CD4-positive, alpha-beta T cell treated with Interleukin-15 for 4 hours (primary cell): ENCODE measurements at regions not wholly inside any gene's neighbourhood (a gene's known extent, or its start where the extent isn't known, plus 50 kb on each side); places are given as distances from the start of the nearest gene placed in this dataset.
"Not testable (repeated sequence)": the region's sequence is repeated elsewhere in the genome, so short reads cannot be mapped to it uniquely, and the experiment has no call there.

Experiments used
- DNase-seq: peaks from one replicate; pipeline ENCODE4 v3.0.0-alpha.2; 2020; ENCODE audit warnings: low spot score

DNA sequence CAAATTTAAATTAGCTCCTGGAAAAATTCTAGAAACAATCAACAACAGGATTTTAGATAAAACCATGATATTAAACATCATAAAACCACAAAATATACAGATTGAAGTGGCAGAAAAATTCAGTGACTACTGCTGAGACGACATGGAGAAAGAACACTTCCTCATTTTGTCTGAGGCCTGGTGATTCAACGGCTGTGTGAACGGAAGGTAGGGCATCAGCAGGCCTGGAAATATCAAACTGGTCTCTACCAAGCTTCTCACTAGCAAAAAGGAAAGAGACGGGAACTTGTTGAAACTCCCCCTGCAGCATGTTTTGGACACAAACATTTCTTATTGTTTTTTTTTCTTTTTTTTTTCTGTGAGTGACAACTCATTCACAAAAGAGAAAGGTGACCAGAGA, 58.0 kb upstream of the AHI1 start:
- no peak for DNase-seq

DNA sequence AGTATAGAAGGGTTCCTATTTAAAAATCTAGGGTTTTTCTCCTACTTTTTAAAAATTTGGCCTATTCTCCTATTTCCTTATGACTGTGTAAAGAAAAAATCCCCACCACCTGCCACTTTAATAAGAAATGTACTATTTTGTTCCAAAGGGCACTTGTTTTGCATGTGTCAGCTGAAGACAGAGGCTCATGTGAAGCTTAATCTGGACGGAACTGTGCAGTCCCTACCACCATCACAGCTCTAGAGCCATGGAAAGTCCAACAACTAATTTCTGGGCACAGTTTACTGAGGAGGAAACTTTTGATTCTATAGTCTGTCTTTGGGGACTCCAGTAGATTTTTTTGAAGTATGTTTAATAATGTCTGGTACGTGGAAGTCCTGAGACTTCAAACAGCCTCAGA, 60.0 kb upstream of the AHI1 start:
- DNase-seq = no peak

- not testable (repeated sequence) for DNase-seq
These were observed 68.1 kb upstream of the AHI1 start for GRCh38 chr6:135565605-135566004.

DNA sequence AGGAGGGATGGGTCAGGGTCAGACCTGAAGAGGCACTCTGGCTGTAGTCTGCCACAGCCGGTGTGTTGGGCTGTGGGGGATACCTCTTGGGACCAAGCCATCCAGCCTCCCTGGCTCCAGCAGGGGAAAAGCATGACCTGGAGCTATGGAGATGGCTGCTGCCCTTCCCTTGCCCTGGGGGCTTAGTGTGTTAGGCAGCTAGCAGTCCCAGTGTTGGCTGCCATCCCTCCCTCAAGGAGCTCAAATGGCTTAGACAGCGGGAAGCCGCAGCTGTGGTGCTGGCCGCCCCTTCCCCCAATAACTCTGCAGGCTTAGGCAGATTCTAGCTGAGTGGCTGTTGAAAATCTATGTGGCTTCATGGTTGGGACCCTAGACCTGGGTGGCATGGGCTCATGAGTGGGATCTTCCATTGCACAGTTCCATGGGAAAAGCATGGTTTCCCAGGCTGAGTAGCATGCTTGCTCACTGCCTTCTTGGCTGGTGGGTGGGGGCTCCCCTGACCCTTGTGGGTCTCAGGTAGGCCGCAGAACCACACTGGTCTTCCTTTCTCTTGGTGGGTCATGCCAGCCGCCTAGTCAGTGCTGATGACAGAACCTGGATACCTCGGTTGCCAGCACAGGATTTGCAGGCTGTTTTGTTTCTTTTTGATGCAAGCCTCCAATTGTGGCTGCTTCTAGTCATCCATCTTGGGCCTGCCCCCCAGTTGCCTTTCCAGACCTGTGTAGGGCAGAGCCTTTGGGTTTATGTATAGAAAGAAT, 69.0 kb upstream of the AHI1 start:
- no peak for DNase-seq

DNA sequence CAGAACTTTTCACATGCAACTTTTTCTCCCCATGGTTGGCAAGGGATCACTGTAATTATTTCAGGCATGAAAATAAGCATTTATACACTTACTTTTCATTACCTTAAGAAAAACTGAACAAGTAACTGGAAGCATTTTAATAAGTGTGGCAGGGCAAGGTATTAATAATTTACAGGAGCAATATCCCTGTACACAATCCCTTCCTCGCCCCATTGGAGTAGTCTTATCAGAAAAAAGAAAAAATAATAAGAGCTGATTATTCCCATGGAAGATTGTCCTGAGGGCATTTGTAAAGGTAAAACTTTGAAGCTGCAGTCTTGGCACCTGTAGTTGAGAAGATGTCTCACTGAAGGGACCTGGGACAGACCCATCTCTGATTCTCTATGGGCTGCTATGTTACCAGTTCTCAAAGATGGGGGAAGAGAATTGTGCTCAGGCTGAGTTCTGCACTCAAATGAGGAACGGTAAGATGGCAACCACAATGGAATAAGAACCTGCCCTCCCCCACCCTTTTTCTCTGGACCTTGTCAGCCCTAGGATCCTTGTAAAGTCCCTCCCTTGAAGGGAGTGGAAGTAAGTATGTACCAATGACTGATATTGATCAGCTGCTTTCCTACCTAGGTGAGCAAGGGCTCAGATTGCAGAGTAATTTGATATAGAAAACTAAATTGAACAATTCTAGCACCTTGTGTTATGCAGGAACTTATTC, 70.0 kb upstream of the AHI1 start:
- DNase-seq = no peak

DNA sequence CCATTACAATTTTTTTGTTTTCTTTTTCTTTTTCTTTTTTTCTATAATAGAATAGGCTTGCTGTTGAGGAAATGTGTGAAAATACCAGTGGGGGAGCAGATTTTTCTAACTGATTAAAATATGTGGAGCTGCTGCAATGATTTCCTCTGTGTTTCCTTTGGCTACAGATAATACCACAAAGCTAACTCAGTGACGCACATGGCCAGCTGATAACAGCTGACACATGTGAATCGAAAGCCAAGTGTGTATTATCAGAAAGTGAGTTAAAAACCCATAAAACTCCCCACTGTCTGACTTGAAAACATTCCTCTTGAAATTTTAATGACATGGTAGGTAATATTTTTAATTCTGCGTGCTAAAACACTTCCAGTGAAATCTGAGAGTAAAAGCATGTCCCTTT, 70.8 kb upstream of the AHI1 start:
- DNase-seq = no peak

- no peak for DNase-seq
These were observed 74.5 kb upstream of the AHI1 start for GRCh38 chr6:135572051-135572450.

- no peak for DNase-seq
These were observed 78.1 kb upstream of the AHI1 start for GRCh38 chr6:135575629-135576028.

- no peak for DNase-seq
These were observed 78.5 kb upstream of the AHI1 start for GRCh38 chr6:135576055-135576454.

DNA sequence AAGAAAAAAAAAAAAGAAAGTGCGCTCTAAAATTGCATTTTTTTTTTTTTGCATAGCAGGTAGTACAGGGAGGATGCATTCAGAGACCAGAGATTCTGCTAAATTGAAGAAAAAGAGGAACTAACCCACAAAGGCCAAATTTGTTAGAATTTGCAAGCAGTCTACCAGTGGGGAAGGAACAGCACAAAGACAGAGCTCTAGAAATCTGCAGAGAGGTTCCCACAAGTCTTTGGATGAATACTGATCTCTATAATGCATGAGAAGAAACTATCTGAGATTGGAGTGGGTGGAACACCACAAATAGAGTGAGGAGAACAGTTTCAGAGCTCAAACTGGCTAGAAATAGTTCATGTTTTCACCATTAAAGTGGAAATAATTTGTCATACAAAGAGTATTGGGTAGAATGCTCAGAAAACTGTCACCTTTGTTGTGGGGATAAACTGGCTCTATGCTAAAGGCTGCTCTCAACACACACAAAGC, 79.6 kb upstream of the AHI1 start:
- no peak for DNase-seq

DNA sequence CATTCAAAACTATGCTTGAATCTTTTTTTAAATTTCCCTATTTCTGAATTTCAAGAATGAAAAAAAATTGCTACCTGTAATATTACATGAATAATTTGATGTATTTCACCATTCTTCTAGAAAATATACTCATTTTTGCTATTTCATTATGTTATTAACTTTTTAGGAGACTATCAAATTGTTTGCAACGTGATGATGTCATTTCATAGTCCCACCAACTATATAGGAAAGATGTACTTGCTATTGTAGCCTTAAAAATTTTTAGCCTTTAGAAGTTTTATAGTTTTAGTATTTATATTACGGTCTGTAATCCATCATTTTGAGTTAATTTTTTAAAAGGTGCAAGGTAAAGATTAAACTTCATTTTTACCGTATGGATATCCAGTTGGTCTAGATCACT, 81.4 kb upstream of the AHI1 start:
- no peak for DNase-seq

DNA sequence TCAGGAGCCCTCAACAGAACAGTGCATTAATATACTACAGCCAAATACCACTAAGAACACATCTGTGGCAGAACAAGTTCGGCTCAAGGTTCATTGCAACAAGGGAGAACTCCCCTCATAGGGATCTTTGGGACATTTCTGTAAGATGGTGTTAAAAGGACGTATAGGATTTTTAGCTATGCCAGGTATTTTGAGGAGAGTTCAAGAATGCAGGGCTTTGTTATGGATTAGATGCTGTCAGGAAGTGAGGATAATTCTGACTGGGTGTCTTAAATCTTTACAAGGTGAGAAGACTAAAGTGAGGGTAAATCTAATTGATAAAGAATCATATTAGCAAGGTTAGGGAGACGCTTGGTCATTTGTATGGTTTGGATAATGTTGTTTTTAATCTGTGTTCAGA, 83.7 kb upstream of the AHI1 start:
- DNase-seq = no peak

DNA sequence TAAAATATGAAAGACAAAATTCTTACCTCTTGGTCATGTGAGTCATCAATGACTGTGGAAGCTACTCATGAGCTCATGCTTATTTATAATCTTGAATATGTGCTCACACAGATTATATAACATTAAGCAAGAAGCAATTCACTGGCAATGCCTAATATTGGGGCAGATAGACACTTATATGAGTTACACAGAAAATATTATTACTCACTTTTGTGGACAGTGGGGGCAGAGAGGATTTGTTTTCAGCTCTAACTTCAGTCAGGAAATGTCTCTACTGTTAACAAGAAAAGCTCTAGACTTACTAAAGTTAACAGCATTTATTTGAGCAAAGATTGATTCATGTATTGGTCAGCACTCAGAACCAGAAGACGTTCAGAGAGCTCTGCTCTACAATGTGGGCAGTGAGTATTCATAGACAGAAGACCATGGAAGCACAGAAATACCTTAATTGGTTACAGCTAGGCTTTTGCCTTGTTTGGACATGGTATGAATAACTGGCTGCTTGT, 85.8 kb upstream of the AHI1 start:
- DNase-seq = no peak

- no peak for DNase-seq
These were observed 88.8 kb upstream of the AHI1 start for GRCh38 chr6:135586388-135586787.

DNA sequence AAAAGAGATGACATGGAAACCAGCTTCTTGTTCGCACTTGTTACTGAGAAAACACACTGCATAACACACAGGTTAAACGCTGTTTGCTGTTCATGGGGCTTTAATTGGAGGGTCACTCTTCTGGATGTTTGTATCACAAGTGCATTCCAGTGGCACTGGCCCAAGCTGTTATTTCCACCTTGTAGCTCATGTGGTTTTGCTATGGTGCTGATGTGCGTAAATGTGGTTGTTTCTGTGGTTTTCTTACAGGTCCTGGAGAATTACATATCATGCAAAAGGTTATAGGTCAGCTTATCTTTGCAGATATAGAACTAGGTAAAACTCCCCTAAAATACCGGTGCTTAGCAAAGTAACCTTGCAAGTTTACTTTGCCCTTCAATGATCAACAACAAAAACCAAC, 89.3 kb upstream of the AHI1 start:
- DNase-seq = no peak

DNA sequence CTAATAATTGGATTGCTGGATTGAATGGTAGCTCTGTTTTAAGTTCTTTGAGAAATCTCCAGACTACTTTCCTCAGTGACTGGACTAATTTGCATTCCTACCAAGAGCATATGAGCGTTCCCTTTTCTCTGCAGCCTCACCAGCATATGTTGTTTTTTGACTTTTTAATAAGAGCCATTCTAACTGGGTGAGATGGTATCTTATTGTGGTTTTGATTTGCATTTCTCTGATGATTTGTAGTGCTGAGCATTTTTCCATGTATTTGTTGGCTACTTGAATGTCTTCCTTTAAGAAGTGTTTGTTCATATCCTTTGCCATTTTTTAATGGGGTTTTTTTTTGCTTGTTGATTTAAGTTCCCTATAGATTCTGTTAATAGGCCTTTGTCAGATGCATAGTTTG, 94.7 kb upstream of the AHI1 start:
- DNase-seq = no peak

- DNase-seq = no peak
These were observed 96.5 kb upstream of the AHI1 start for GRCh38 chr6:135594000-135594399.

- no peak for DNase-seq
These were observed 102.7 kb upstream of the AHI1 start for GRCh38 chr6:135600086-135600702.

DNA sequence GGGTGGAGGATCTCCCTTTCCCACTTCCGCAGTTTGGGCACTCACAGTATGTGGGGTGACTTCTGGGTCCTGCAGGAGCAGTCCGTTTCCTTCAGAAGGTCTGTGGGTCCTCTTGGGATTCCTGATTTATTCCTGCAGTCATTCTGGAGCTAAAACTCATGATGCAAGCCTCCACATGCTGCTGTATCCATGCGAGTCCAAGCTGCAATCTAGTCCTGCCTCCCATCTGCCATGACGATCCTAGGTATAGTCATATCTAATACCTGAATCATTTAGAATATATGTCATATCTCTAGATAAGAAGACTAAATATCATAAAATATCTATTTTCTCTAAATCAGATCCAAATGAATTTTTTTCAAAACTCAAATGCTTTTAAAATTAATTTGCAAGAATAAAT, 103.4 kb upstream of the AHI1 start:
- no peak for DNase-seq

DNA sequence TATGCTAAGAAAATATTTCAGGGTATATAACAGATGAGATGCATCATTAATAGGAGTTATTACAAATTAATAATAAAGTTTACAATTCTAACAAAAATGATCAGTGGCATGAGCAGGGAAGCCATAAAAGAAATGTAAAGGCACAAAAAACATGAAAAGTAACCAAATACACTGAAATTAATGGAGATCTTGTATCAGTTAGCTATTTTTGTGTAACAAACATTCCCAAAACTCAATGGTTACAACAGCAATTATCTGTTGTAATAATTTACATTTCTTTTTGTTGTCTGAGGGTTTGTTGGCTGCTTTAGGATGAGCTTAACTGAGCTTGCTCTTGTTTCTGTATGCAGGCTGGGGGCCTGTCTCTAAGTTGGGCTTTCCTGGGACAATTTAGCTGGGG, 104.3 kb upstream of the AHI1 start:
- no peak for DNase-seq

- no peak for DNase-seq
These were observed 105.7 kb upstream of the AHI1 start for GRCh38 chr6:135603249-135603648.

DNA sequence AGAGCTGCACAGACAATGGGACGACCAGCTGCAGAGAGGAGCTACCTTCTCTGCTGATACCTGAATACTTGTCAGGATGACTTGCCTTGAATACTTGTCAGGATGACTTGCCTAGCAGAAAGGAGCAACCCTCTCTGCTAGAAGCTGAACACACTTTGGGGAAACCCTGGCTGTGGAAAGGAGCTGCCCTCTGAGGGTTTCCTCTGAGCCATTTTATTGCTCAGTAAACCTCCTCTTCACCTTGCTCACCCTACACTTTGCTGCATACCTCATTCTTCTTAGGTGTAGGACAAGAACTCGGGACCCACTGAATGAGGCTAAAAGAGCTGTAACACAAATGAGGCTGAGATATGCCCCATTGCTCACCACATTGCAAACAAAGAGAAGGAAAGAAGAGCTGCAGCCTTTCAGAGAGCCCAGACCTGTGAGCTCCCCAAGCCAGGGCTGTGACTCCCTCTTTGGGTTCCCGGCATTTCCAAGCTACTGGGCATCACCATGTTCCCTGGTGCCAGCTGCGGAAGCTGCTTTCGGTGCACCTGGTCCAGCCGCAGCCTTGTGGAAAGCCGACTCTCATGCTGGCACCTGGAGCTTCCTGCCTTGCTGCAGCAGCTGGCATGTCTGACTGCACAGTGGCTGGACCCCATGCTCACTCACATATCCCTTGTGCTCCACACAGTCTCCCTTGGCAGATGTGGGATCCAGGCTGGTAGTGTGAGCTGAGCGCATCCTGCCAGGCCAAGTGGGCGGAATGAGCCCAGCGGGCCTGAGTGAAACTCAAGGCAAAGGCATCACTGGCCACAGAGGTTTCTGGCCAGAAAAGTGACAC, 106.7 kb upstream of the AHI1 start:
- DNase-seq = no peak
